Left colon (tissue), 2 donors: ENCODE measurements at regions not wholly inside any gene's neighbourhood (a gene's known extent, or its start where the extent isn't known, plus 50 kb on each side); places are given as distances from the start of the nearest gene placed in this dataset.

Source experiments
- ATAC-seq: fragments of 200-7000 bp; cut with Tn5 transposase; one replicate; pipeline ENCODE4 v1.9.1; 2020; ENCODE audit warnings: mild to moderate bottlenecking, moderate library complexity
- DNase-seq, 2 donors: peaks; one replicate each; pipeline ENCODE4 v3.0.0-alpha.2; 2020
- intact Hi-C, 2 donors: fragments of 100-400 bp; cut with DNase I in 1 of 2; cut with micrococcal nuclease in 1 of 2; formaldehyde crosslinking; loops; one replicate each; pipeline versions ENCODE4 v1.11.2 to v1.14.0; 2022; cut with DNase I, micrococcal nuclease
- donor health status: DM: no; HTN: no; CAD: no.
- donor health status: DM: yes; HTN: yes; CAD: no.

DNA sequence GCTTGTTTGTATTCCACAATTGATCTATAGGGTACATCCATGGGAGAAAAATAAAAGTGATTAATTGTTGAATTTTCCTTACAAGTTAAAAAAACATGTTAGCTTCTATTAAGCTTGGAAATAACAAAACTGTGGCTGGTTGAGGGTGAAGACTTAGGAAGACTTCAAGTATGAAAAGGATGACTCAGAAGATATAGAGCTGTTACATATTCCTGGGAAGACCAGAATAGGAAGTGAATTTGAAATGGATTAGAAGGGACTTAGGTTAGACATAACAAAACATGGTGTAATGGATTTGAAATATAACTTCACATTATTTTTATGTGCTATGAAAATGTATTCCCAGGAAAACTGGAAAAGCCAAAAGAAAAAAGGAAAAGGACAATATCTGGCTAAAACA, 732.2 kb downstream of the HDGFL1 start:
- intact Hi-C loops: no loop called here
- DNase-seq: no peak
- no peak for ATAC-seq

DNA sequence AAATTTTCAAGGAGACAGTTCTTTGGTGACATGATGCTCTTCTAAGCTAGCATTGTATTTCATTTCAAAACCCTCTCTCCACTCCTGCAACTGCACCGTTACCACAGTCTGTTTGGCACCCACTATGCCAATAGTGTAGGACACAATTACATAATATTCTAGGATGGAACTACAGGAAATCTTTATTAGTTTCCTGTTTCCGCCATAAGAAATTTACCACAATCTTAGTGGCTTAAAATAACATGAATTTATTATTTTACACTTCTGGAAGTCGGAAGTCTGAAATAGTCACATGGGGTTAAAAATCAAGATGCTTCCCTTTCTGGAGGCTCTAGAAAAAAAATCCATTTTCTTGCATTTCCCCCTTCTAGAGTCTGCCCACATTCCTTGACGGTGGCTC, 733.1 kb downstream of the HDGFL1 start:
- DNase-seq (no peak), ATAC-seq (no peak)
- intact Hi-C loops: no loop called here

DNA sequence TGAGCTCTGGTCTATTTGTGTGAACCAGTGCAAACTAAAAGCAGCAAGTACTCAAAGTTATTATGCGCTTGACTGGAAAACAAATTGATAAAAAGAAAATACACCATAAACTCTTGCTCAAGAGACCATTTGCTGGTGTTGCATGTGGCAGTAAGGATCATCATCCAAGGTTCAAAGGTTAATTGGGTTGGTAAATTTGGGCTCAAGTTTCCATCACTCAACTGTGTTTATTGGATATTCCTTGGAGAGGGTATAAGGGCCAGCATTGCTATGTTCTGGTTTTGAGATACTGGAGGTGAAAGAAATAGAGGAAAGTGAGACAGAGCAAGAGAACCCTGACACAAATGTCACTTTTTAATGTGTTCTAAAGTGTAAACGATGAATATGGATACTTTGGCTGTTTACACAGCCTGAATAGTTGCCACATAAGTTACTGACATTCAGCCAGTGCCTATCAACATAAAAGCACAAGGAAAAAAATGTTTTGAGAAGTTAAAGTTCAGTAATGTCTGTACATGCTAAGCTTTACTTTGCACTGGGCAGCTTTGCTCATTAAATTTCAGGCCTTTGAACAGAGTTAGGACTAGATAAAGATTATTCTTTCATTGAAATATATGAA, 736.1 kb downstream of the HDGFL1 start:
- ATAC-seq (no peak), DNase-seq (no peak)
- intact Hi-C loops: no loop called here

DNA sequence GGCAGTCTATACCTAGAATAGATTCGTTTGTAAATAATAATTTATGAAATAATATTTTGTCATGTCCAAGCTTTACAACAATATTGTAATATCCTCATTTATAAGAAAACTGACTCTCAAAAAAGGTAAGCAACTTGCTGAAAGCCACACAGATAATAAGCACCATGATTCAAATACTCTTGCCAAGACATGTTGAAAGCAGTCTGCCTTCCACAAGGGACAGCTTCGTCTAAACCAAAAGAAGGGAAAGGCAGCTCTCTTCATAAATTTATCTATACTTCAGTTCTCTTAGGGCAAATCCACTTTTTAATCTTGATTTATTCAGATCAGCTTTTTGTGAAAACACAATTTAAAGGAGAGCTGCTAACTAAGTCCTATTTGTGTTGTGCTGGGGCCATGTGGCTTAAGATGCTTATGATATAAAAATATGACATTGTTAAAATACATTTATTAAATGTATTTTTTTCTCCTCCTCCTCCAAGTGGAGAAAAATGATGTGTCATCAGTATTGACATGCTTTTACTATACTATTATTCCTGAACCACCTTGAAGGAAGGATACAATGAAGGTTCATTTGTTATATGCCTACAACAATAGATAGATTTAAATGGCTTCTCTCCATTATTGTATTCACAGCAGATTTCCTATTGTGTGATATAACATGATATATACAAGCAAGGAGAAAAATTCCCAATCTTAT, 737.0 kb downstream of the HDGFL1 start:
- intact Hi-C loops: no loop called here
- DNase-seq (no peak), ATAC-seq (no peak)

DNA sequence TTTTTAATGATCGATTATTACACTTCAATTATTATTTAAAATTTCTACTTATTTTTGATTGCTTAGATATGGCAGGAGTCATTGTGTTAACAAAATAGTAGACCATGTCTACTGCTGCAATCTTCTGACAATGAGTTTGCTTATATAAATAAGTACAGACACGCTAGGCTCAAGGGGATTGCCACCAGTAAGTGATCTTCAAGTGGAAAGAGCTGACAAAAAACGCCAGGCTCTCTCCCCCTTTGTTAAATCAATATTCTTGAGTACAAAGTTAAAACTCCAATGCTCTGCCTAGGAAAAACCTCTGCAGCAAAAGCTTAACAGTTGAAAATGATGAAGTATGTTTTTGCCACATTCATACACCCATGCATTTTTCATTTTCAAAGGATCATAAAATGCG, 738.1 kb downstream of the HDGFL1 start:
- ATAC-seq (no peak), DNase-seq (no peak)
- intact Hi-C loops: no loop called here

DNA sequence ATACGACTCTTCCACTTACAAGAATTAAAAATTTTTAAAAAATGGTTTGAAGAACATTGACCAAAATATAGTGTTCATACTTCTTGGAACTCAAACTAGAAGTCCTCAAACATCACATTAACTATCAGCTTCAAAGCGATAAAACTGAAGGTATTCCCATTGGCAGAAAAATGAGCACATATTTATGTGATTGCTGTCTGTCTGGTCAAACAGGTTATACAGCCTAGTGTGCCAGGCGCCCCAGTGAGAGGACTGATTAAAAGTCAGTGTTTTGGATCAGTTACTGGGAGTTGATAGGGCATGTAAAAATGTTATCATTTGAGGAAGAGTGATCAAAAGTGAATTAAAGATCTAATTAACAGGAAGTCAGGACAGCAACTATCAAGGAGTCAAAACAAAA, 738.8 kb downstream of the HDGFL1 start:
- ATAC-seq (no peak), DNase-seq (no peak)
- intact Hi-C loops: no loop called here

DNA sequence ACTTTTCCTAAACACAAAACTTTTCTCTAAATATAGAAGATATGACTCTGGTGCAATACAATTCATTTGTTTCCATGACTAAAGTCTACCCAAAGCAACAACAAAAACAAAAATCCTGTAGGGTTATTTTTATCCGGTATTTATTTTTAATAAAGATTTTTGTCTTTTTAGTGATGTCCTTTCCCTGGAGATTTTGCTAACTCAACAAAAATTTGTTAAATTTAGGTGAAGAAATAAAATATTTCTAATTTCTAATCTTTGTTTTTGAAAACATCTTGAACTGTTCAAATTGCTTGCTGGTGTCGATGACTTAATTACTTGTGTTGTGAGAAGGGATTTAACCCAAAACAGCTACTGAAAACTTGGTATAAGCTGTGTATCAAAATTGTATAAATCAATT, 741.8 kb downstream of the HDGFL1 start:
- ATAC-seq (no peak), DNase-seq (no peak)
- intact Hi-C loops: no loop called here

DNA sequence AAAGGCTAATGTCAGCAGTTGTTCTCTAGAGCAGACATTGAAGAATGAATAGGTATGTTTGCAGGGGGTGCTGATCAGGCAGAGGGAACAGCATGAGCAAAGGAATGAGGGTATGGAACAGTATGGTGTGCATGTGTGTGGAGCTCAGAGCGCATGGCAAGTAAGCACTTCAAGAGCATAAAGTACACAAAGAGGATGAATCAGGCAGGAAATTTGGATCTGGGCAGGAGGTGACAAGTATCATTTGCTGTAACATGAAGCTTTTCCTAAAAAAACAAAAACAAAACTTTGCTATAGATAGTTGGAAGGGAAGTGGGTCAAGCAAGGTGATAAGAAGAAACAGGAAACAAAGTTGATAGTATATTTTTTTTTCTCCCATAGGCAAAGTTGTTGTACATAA, 746.8 kb downstream of the HDGFL1 start:
- ATAC-seq (no peak), DNase-seq (no peak)
- intact Hi-C loops: no loop called here

DNA sequence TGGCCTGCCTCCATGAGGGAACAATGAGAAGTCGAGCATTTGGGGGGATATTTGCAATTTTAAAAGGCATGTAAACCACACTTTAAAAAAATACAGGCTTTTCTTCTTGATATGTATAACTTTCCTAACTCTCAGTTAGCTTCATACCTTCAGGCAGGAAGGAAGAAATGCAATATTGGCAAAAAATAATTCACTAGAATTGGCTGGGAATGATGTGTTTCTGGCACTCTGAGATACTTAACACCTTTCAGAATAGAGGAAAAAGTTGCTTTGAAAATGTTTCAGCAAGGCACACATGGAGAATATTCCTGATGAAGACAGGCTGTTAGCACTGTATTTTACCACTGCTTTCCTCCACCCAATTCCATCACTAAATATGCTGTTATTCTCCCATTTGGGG, 747.6 kb downstream of the HDGFL1 start:
- intact Hi-C loops: no loop called here
- DNase-seq: no peak
- no peak for ATAC-seq

DNA sequence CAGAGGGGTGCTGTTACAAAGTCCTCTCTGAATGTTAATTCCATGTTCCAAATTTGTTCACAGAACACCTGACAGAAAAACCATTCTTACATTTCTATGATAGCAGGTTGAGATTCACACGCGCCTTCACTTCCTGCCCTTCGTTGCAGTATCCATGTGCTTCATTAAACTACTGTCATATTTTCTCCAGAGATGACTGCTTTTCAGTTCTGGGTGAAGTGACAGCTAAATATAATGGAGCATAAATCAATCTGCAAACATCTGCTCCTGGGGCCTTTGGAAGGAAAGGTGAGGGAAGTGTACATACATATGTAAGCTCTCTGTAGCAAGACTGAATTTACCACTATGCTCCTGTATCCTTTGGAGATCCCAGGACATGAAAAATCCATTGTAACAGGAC, 750.2 kb downstream of the HDGFL1 start:
- DNase-seq (no peak), ATAC-seq (no peak)
- intact Hi-C loops: no loop called here

DNA sequence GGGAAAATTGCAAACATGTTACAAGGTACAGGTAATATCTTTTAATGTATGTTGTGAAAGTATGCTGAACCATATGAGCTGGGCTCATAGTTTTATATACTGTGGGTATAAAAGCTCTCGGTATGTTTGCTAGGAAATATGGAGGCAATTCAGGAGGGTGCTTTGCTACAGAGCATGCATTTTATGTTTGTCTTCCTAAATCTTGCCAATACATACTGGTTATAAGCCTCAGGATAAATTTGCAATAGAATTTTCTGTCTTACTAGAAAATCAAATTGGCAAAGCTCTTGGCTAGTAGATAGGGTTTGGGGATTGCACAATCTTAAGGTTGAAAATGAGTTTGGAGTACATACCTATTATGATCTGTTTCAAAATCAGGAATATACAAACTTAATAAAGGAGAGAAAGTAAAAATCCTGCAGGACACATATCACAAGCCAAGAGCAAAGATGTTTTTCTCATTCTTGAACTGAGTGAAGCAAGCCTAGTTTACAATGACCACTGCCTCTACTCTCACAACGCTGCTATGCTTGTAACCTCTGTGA, 751.2 kb downstream of the HDGFL1 start:
- intact Hi-C loops: no loop called here
- no peak for DNase-seq
- no peak for ATAC-seq

DNA sequence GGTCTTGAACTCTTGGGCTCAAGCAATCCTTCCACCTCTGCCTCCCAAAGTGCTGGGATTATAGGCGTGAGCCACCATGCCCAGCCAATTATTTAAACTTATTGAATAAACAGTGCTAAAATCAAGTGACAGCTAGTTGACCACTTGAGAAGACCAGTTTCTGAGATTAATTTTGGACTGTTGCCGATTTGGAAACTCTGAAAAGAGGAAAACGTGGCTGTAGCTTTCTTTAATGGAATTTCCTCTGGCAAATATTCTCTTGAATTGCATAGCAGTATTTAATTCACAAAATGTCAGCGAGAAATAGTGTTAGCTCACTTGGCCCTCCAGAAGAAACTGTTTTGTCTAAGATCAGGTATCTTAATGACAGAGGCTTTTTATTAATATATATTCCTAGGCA, 754.5 kb downstream of the HDGFL1 start:
- no peak for ATAC-seq
- intact Hi-C loops: no loop called here
- no peak for DNase-seq

DNA sequence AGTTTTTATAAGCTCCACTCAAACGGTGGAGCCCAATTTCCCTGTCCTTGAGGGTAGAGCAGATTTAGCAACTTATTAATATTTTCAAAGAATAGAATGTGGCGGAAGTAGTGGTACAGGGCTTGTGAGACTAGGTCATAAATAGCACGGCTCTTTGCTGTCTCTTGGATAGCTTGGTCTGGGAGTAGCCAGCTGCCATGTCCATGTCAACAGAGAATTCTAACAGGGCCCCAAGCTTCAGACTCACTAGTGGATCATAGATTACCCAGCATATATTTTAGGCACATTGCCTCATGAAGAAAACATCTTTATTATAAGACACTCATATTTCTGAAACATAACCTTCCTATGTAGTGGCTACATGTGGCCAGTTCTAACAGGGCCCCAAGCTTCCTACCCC, 755.7 kb downstream of the HDGFL1 start:
- DNase-seq: no peak

DNA sequence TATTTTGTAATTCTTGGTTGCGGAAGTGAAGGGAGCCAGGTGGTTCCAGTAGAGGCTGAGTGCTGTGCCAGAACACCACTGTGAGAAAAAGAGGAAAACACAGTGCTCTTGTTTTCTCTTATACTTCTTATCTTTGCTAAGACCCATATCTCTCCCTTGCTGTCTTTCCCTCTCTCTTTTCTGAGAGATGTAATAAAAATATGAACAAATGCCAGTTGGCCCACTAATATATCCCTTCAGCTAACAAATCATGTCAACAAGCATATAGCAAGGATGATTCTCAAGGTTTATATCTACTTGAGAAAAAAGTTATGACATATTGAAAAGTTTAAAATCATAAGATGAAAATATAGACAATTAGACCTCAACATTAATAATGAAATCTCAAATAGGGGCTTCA, 758.3 kb downstream of the HDGFL1 start:
- DNase-seq (no peak), ATAC-seq (no peak)
- intact Hi-C loops: no loop called here

More for the DNA sequence above, 755.7 kb downstream of the HDGFL1 start:
- intact Hi-C loops: no loop called here
- no peak for ATAC-seq

DNA sequence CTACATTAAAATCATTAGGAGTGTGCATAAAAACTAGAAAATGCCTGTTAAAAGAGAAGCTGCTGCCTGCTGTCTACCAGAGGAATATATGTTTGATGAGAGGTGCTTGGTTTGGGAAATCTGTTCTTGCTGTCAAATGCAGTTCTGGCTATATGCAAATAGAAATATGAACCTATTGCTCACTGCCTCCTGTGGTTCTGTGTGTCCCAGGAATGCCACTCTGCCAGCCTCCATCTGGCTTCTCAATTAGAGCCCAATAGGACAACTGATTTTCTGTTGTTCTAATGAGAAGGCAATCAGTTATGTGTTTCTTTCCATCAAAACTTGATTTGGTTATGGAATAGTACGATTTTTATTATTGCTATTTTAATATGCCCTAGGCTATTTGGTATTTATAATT, 759.7 kb downstream of the HDGFL1 start:
- DNase-seq (no peak), ATAC-seq (no peak)
- intact Hi-C loops: no loop called here

DNA sequence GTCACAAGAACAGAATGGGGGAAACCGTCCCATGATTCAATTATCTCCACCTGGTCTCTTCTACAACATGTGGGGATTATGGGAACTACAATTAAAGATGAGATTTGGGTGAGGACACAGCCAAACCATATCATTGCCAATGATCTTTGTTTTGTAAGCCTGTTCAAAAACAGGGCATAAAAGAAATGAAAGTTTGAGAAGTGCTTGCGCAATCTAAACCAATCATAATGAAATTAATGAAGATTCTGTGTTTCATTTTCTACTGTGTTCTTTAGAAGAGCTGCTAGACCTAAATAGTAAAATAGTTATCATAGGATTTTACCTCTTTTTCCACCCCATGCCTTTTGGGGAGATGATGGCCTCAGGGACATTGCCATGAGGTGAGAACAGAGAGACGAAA, 761.3 kb downstream of the HDGFL1 start:
- DNase-seq: no peak
- intact Hi-C loops: no loop called here
- no peak for ATAC-seq

DNA sequence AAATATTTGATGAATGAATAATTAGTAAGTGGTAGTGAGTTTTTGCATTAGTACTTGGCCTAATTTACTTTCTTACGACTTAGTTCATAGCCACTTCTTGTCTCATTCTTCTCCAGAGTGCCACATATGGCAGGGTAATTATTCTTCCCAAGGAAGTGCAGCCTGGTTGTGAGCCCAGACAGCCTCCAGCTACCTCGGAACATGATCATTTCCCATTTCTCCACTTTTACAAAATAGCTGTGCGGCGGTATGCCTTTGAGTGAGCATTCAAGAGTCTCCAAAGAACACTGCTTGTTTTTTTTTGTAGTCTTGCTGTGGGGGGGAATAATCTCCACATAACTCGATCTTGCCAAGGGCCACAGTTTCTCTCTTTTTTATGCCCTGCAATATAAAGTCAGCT, 765.0 kb downstream of the HDGFL1 start:
- ATAC-seq (no peak), DNase-seq (no peak)
- intact Hi-C loops: no loop called here

DNA sequence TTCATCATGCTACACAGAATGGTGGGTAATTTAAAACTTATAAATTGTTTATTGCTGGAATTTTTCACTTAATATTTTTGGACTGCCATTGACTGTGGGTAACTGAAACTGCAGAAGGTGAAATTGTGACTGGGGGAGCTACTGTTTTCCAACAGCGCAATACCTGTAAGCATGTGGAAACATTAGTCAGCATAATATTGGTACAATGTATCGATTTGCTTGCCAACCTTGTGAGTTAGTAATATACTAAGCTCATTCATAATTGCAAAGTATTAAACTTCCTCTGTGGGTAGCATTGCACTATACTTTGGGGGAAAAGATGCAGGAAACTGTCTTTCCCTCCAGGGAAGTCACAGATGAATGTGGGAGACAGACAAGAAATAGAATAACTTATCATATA, 766.5 kb downstream of the HDGFL1 start:
- DNase-seq (no peak), ATAC-seq (no peak)
- intact Hi-C loops: no loop called here

DNA sequence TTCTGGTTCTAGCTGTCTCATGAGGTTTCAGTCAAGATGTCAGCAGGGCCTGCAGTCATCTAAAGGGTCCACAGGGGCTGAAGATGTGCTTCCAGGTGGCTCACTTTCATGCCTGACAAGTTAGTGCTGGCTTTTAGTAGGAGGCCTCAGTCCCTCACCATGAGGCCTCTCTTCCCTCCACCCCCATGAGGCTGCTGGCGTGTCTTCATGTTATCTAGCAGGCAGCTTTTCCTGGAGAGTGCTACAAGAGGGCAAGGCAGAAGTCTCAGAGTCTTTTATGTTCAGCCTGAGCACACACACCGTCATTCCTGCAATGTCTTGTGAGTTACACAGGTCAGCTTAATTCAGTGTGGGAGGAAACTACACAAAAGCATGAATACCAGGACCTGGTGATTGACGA, 769.9 kb downstream of the HDGFL1 start:
- intact Hi-C loops: no loop called here
- ATAC-seq (no peak), DNase-seq (no peak)

DNA sequence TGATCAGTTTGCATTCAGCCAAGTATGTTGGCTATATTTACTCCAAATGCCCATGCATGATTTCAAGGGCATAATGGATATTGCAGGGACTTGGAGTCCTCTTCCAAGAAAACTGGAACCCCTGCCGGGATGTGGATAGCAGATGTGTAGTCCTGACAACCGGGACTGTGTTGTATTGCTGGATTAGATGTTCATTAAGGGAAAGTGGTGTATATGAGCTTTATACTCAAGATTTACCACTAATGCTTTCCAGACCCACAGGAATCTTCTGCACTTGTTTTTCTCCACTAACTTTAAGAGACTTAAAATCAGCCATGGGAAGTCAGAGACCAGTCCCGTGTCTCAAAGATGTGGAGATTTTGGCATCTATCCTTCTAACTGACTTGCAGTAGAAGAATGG, 770.9 kb downstream of the HDGFL1 start:
- no peak for DNase-seq
- ATAC-seq: no peak
- intact Hi-C loops: no loop called here
